Stimulated activated CD4-positive, alpha-beta T cell treated with anti-CD3 and anti-CD28 coated beads, Interleukin-15, amount 100 ng/mL, for 48 hours (primary cell): ENCODE measurements at regions not wholly inside any gene's neighbourhood (a gene's known extent, or its start where the extent isn't known, plus 50 kb on each side); places are given as distances from the start of the nearest gene placed in this dataset.
"Not testable (repeated sequence)": the region's sequence is repeated elsewhere in the genome, so short reads cannot be mapped to it uniquely, and the experiment has no call there.

Source experiments
- DNase-seq, 2 donors: peaks; one replicate each; pipeline ENCODE4 v3.0.0-alpha.2; 2020; ENCODE audit warnings: low read depth in 2 of 2

DNA sequence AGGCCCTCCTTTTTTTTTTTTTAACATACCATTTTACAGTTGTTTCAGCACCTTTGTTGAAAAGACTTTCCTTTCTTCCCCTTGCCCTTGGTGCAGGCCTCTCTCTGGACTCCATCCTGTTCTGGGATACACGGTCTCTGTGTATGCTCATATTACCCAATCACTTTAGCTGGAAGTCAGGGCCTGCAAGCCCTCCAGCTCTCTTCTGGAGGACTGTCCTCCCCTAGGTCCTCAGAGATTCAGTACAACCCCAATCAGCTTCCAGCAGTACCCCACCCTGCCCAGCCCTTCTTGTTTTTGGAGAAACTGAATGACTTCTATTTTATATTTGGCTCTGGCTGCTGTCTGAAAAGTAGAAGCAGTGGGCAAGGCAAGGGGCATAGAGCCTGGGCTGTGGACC, 270.8 kb downstream of the KLF13 start:
- no peak for DNase-seq

DNA sequence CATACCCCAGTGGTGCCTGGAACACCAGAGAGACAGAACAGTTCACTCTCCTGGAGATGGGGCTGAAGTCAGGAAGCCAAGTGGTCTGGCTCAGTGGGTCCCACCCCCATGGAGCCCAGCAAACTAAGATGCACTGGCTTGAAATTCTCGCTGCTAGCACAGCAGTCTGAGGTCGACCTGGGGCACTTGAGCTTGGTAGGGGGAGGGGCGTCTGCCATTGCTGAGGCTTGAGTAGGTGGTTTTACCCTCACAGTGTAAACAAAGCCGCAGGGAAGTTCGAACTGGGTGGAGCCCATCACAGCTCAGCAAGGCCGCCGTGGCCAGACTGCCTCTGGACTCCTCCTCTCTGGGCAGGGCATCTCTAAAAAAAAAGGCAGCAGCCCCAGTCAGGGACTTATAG, 272.0 kb downstream of the KLF13 start:
- no peak for DNase-seq

DNA sequence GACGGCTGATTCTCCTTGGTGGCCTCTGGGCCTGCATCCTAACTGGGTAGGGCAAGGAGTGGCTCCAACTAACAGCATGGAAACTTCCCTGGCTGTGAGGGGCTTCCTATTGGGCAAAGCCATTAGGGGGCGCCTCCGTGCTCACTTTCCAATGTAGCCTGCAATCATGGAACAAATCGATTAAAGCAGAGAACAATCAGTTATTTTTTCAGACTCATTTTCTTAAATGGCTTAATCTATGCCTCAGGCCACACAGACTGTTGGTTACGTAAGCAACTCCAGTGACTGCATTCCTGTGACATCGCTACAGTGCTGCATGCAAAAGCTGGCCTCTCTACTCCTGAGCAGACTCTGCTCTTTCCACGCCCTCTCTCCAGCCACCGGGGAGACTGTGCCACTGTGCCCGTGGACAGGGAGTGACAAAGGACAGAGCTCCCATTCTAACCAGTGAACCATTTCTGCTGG, 278.9 kb downstream of the KLF13 start:
- no peak for DNase-seq

DNA sequence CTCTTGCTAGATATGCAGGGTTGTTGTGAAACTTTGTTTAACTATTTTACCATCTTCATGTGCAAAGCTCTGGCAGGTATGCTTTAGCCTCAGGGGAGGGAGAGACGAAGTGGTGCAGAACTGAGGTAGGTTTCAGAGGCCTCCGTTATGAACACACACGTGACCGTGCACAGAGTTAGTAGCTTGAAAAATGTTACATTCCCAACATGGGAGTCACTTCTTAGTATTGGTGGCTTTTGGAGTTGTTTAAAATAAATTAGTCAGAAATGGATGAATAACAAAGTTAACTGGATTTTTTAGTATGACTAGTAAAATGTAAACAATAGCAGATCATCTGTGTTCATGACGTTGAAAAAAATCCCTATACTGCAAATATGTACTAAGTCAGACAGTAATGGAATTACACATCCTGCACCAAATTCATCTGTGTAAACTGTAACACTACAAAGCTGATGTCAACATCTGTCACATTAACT, 279.6 kb downstream of the KLF13 start:
- no peak for DNase-seq

DNA sequence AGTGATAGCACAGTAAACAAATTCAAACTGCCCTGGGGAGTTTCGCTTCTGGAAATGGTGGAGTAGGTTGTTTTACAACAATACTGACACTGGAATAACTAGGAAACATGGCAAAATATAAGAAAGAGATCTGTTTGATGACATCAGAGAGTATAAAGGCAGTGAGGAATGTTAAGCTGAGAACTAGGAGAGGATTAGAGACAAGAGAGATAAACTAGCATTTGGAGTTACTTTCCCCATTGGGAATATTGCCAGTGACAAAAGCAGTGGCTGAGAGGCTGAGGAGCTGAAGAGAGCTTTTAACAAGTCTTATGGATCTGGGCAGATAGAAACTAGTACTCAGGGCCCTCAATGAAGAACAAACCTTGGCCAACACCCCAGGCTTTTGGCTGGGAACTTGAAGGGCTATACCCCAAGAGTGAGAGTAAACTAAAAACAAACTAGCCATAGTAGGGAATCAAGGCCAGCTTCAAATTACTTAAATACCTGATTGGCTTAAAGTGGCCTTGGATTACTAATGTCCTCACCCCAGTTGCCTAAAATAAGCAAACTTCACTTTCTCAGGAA, 280.4 kb downstream of the KLF13 start:
- DNase-seq = no peak

DNA sequence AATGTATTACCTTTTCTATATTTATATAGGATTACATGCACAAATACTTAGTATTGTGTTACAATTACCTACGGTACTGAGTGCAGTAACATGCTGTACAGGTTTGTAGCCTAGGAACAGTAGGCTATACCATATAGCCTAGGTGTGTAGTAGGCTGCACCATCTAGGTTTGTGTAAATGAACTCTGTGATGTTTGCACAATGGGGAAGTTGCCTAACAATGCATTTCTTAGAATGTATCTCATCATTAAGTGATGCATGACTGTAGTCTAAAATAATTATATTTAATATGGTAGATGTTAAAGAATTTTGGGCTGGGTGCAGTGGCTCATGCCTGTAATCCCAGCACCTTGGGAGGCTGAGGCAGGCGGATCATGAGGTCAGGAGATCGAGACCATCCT, 281.0 kb downstream of the KLF13 start:
- DNase-seq = no peak

DNA sequence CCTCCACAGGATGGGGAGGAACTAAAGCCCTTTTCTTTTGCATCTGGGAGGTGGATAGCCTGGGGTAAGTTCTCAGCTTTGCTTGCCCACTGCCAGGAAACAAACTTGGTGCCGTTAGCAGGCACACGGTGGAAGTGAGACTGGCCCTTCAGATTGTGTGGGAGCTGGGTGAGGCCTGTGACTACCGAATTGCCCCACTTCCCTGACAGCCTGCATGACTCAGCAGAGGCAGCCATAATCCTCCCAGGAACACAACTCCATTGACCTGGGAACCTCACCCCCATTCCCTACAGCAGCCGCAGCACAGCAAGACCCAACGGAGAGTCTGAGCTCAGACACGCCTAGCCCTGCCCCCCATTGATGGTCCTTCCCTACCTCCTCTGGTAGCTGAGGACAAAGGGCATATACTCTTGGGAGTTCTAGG, 282.6 kb downstream of the KLF13 start:
- no peak for DNase-seq

DNA sequence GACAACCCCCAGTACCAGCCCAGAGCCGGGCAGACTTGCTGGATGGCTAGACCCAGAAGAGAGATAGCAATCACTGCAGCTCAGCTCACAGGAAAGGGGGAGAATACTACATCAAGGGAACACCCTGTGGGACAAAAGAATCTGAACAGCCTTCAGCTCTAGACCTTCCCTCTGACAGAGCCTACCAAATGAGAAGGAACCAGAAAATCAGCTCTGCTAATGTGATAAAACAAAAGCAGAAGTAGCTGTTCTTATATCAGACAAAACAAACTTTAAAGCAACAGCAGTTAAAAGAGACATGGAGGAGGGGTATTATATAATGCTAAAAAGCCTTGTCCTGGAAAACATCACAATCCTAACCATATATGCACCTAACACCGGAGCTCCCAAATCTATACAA, 283.3 kb downstream of the KLF13 start:
- DNase-seq = no peak

DNA sequence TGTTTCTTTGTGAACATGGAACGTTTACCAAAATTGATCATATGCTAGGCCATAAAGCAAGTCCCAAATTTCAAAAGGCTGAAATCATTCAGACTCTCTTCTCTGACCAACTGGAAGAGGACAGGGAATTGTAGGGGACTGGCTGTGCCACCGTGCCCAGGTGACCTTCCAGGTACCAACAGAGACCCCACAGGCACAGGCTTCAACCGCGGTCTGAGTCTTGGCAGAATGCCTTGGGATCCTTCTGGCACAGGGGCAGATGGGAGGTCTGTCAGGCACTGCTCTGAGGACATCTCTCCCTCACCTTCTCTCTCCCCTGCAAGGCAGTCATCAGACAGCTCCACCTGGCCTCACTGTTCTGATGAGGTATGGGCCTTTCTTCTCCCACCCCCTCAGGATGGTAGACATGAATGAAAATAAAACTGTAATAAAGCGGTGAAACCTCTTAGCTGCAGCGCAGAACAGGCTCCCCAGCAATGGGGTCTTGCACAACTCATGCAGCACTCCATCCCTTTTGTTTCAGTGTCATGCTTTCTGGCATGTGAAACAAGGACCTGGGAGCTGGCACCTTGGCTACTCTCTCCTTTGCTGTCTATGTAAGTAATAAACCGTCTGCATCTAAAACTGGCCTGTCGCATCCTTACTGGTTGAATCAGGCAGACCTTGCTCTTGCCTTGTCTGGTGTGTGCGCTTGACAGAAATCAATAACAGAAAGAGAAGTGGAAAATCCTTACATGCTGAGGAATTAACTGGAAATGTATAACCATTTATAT, 289.2 kb downstream of the KLF13 start:
- DNase-seq = no peak

DNA sequence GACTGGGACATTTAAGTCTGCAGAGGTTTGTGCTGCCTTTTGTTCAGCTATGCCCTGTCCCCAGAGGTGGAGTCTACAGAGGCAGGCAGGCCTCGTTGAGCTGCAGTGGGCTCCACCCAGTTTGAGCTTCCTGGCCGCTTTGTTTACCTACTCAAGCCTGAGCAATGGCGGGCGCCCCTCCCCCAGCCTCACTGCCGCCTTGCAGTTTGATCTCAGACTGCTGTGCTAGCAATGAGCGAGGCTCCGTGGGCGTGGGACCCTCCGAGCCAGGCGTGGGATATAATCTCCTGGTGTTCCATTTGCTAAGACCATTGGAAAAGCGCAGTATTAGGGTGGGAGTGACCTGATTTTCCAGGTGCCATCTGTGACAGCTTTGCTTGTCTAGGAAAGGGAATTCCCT, 296.7 kb downstream of the KLF13 start:
- not testable (repeated sequence) for DNase-seq

DNA sequence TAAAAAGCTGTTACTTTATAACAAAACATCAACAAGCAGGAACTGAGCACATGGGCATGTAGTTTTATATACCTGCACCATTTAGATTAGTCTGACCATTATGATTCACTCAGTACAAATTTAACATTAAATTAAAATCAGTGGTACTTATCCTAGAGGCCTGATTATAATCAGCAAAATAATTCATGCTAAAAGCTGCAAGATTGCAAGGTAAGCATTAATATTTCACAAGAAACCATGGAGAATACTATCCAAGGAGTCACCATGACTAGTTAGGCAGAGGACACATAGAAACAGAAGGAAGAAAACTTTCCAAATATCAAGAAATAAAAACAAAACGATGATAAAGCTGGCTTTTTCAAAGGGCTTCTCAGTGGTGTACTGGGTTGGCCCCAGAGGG, 297.5 kb downstream of the KLF13 start:
- DNase-seq = not testable (repeated sequence)

DNA sequence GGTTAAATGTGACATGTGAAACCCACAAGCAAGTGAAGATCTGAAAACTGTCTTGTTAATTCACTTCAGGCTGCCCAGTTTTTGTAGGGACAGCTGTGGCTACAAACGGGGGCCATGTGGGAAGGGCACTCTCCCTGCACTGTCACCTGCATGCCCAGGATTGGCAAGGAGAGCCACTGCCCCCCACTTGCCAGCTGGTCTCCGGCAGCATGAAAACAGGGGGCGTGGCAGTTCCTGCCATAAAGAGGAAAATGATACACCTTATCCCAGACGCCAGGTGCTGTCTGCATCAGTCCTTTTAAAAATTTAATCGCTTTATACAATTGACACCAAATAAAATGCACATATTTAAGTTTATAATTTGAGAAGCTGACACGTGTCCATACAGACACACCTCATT, 309.1 kb downstream of the KLF13 start:
- DNase-seq = not testable (repeated sequence)

DNA sequence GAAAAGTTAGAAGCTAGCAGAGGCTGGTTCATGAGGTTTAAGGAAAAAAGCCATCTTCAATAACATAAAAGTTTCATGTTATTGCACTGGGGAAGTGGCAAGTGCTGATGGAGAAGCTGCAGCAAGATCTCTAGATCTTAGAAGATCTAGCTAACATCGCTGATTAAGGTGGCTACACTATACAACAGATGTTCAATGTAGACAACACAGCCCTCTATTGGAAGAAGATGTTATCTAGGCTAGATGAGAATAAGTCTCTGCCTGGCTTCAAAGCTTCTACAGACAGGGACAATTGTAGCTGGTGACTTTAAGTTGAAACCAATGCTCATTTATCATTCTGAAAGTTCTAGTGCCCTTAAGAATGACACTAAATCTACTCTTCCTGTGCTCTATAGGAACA, 310.3 kb downstream of the KLF13 start:
- DNase-seq = not testable (repeated sequence)

DNA sequence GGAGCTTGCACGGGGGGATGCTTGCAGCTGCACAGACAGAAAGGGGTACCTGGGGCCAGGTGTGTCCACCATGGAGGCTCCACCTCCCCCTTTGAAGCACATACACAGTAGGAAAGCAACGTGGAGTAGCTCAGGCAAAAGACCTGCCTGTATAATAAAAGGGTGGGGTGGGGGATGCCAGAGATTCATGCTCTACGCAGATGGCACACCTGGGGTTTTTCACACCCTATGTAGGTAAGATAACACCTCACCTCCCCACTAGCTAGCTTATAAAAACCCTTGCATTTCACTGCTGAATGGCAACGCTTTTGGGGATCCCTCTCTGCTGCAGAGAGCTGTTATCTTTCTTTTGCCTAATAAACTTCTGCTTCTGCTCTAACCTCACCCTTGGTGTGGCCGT, 317.3 kb downstream of the KLF13 start:
- not testable (repeated sequence) for DNase-seq

DNA sequence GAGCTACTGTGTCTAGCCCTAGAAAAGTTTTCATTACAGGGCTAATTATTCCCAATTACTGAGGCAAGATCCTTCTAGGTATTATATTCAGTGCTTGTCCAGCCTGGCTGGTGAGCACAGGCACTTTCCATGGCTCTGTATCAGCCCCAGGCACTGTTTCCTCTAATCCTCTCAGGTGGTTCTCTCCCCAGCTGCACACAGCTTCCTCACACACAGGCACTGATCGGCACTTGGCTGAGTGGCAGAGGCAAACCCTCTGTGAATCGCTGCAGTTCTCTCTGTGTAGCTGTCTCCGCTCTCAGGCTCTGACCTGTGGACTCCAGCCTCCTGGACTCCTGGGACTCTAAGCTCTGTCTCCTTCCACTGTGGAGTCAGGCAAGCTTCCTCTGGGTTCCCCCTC, 318.1 kb downstream of the KLF13 start:
- DNase-seq = not testable (repeated sequence)

DNA sequence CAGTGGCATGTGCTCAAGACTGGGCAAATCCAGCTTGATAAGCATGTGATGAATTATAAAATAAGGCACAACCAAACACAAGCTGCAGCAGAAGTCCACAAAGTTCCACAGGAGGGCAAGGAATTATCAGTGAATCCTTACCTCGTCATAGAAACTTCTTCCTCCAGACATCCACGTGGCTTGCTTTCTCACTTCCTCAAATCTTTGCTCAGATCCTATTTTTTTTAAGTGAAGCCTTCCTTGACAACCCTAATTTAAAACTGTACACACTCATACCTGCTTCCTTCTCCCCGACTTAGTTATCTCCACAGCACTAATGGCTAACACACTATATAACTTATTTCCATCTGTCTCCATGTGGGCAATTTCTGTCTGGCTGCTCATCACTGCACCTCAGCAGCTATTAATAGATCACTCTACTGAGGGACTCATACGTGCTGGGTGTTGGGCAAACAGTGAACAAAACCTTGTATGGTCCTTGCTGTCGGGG, 320.7 kb downstream of the KLF13 start:
- not testable (repeated sequence) for DNase-seq

DNA sequence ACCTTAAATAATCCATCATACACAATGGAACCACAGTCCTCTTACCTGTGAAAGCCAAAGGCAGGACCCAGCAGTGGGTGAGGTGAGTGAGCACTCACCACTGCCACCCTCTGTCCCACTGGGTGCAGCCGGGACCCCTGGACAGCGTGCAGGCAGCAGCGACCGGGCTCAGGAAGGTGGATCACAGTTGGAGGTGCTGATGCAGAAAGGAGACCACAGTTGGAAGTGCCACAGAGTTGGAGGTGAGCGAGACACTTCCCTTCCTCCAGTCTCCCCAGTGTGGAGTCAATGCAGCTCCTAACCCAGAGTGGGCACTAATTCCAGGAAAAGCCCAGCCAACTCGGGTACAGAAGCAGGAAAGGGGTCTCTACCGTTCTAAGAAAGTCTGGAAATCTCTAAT, 323.0 kb downstream of the KLF13 start:
- not testable (repeated sequence) for DNase-seq

DNA sequence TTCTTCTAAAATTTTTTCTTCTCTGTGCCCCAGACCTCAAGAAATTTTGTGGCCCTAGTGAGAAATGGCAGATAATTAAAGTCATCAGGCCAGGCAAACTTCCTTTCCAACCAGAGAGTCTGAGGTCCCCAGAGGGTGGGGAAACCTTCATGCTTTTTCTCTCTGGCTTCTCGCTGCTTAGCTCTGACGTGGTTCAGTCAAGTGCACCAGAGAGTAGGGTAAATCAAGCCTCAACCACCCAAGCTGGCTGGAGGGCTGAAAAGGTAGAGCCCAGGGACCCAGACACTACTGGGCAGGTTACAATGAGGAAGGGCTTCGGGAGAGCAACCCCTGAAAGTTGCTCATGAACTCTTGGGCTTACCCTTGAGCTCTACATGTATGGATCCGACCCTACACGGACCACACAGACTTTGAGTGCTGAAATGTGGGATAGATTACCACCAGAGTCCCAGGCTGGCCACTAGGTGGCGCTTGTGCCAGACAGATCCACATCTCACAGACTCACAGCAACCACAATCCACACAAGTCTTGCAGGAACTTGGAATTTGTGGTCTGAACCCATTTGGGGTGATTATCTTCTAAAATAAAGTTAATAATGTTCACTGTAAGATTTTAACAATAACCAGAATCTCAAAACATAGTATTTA, 323.5 kb downstream of the KLF13 start:
- peak; percentile 30 to 43 for DNase-seq

DNA sequence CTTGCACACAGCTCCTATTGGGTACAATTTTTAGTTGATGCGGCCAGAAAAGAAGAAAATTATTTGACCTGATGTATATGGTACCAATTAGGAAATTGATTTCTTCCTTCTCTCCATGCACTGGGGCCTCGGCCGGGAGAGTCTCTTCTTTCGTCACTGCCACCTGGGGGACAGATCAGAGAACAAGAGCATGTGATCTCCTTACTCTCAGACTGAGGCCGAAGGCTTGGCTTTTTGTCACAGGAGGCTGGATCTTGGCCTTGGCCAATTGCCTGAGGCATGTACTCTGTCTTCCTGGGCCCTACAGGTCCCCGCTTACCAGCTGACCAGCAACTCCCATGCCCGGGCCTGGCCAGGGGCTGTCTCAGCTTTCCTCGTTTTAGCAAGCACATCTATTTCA, 330.3 kb downstream of the KLF13 start:
- DNase-seq = not testable (repeated sequence)

DNA sequence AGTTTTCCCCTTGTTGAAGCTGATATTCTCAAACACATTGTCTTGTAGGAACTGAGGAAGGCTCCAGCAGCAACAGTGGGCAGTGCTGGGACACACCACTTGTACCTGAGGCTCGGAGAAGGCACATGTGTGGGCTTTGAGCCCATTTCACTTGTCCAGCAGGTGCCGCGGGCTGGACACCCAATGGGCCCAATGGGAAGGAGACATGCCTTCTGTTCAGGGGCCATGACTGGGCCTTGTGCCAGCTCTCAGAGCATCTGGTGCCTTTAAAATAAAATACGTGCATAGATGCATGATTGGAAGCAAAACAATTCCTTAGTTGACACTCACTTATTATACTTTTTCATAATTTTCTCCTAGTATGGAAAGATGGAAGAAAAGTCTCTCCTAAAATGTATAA, 334.2 kb downstream of the KLF13 start:
- no peak for DNase-seq

DNA sequence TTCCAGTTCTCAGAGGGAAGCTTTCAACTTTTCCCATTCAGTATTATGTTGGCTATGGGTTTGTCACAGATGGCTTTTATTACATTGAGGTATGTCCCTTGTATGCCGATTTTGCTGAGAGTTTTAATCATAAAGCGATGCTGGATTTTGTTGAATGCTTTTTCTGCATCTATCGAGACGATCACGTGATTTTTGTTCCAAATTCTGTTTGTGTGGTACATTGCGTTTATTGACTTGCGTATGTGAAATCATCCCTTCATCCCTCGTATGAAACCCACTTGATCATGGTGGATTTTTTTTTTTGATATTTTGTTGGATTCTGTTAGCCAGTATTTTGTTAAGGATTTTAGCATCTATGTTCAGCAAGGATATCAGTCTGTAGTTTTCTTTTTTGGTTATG, 339.1 kb downstream of the KLF13 start:
- not testable (repeated sequence) for DNase-seq

DNA sequence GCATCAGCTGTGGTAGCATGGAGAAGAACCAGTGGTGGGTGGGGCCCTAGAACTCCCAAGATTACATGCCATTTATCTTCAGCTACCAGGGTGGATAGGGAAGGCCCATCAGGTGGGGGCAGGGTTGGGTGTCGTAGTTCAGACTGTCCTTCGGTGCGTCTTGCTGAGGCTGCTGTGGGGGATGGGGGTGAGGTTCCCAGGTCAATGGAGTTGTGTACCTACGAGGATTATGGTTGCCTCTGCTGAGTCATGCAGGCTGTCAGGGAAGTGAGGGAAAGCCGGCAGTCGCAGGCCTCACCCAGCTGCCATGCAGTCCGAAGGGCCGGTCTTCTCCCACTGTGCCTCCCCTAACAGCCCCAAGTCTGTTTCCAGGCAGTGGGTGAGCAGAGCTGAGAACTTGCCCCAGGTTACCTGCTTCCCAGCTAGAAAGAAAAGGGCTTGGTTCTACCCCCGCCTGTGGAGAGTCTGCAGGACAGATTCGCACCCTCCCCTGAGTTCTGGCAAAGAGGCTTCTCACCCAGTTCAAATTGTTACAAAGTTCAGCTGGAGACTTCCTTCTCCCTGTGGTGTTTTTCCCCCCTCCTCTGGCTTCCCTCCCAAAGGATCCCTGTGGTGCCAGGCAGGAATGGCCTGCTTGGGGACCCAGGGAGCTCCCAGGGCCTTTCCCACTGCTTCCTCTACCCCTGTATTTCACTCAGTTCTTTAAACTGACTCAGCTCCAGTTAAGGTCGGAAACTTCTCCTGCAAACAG, 342.7 kb downstream of the KLF13 start:
- DNase-seq = not testable (repeated sequence)
